Adrenal gland (tissue), 9 donors: ENCODE measurements at regions not wholly inside any gene's neighbourhood (a gene's known extent, or its start where the extent isn't known, plus 50 kb on each side); places are given as distances from the start of the nearest gene placed in this dataset.

Experiments
- DNase-seq, 7 donors: peaks; one replicate each; pipeline ENCODE4 v3.0.0-alpha.2; 2019 to 2020
- H3K27ac ChIP-seq, 5 donors: fragments of 200-600 bp; sonication (generic) in 4 of 5; 1 replicate in 3 of 5; 2 replicates in 2 of 5; pipeline versions ENCODE4 v1.5.1 to v1.8.0; 2016 to 2020; ENCODE audit warnings: mild to moderate bottlenecking in 1 of 5
- H3K27me3 ChIP-seq: fragments of 200-600 bp; 2 replicates; pipeline ENCODE4 v1.8.0; 2021
- H3K36me3 ChIP-seq, 2 donors: fragments of 200-600 bp; replicated peaks in 1 of 2; 1 replicate in 1 of 2; 2 replicates in 1 of 2; pipeline versions ENCODE4 v1.5.1 to v1.8.0; 2018 to 2022
- H3K4me1 ChIP-seq, 2 donors: fragments of 200-600 bp; replicated peaks in 1 of 2; 1 replicate in 1 of 2; 2 replicates in 1 of 2; pipeline versions ENCODE4 v1.5.1 to v1.8.0; 2018 to 2021
- H3K4me3 ChIP-seq, 4 donors: fragments of 200-600 bp; sonication (generic) in 3 of 4; one replicate each; pipeline ENCODE4 v1.5.1; 2016 to 2018
- H3K9me3 ChIP-seq, 3 donors: fragments of 200-600 bp; sonication (generic) in 1 of 3; replicated peaks in 1 of 3; 1 replicate in 2 of 3; 2 replicates in 1 of 3; pipeline versions ENCODE4 v1.5.1 to v1.8.0; 2016 to 2021
- POLR2A ChIP-seq, 2 donors: fragments of 450-650 bp; IDR thresholded peaks; one replicate each; pipeline ENCODE4 v1.6.1; 2017; ENCODE audit warnings: antibody characterized with exemption in 2 of 2, mild to moderate bottlenecking in 2 of 2, moderate library complexity in 1 of 2
- WGBS, 4 donors: extraction: QIAGEN DNeasy Blood & Tissue Kit in 2 of 4; methylation state at CpG; one replicate each; pipeline versions ENCODE4 v1.1.5 to v1.1.7; 2013 to 2017; 5-methylcytosine and 5-hydroxymethylcytosine counted together
- intact Hi-C, 2 donors: fragments of 100-400 bp; cut with DNase I; formaldehyde crosslinking; loops; one replicate each; pipeline versions ENCODE4 v1.14.1 to v1.15.0; 2022 to 2023
- TF ChIP-seq, protein P1 (sequence below), 6 experiments: fragments of 450-650 bp in 4 of 6; fragments of 200-600 bp in 2 of 6; sonication (generic) in 1 of 6; IDR thresholded peaks; 1 replicate in 5 of 6; 2 replicates in 1 of 6; pipeline versions ENCODE4 v1.5.1 to v1.8.0; 2016 to 2021; ENCODE audit warnings: antibody characterized with exemption in 6 of 6, mild to moderate bottlenecking in 2 of 6, moderate library complexity in 1 of 6
- donor health status: healthy with polysubstance abuse.
- donor health status: Bipolar disorder and iron deficiency.
- donor health status: DM: yes; HTN: yes; CAD: no.
- donor health status: DM: no; HTN: no; CAD: no.
- donor health status: DM: no; HTN: no; CAD: no.

DNA sequence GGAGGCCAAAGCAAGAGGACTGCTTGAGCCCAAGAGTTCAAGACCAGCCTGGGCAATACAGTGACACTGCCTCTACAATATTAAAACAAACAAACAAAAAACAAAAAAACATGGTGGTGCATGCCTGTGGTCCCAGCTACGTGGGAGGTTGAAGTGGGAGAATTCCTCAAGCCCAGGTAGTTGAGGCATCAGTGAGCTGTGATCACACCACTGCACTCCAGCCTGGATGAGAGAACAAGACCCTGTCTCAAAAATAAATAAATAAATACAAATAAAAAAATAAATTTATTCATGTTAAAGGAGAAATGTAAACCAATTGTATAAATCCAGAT, 200.6 kb downstream of the BCHE start:
- Histone ChIP-seq H3K27ac (no peak overlapping the region), H3K4me3 (no peak overlapping the region), H3K4me1 (no peaks in the 10 kb centered on the region), H3K36me3 (no peaks in the 10 kb centered on the region), H3K27me3 (no peaks in the 10 kb centered on the region), H3K9me3 (no peaks in the 10 kb centered on the region)
- intact Hi-C loops = no loop called here
- WGBS, 4 donors = 71 to 93% (median 84%) methylated on average over 1 of the region's 1 CpG
- TF ChIP-seq, protein P1, sequence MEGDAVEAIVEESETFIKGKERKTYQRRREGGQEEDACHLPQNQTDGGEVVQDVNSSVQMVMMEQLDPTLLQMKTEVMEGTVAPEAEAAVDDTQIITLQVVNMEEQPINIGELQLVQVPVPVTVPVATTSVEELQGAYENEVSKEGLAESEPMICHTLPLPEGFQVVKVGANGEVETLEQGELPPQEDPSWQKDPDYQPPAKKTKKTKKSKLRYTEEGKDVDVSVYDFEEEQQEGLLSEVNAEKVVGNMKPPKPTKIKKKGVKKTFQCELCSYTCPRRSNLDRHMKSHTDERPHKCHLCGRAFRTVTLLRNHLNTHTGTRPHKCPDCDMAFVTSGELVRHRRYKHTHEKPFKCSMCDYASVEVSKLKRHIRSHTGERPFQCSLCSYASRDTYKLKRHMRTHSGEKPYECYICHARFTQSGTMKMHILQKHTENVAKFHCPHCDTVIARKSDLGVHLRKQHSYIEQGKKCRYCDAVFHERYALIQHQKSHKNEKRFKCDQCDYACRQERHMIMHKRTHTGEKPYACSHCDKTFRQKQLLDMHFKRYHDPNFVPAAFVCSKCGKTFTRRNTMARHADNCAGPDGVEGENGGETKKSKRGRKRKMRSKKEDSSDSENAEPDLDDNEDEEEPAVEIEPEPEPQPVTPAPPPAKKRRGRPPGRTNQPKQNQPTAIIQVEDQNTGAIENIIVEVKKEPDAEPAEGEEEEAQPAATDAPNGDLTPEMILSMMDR (IDR thresholded peaks at IDR 0.05) = no peak
- no peak for TF ChIP-seq POLR2A (IDR thresholded peaks at IDR 0.05)
- no peak for DNase-seq

DNA sequence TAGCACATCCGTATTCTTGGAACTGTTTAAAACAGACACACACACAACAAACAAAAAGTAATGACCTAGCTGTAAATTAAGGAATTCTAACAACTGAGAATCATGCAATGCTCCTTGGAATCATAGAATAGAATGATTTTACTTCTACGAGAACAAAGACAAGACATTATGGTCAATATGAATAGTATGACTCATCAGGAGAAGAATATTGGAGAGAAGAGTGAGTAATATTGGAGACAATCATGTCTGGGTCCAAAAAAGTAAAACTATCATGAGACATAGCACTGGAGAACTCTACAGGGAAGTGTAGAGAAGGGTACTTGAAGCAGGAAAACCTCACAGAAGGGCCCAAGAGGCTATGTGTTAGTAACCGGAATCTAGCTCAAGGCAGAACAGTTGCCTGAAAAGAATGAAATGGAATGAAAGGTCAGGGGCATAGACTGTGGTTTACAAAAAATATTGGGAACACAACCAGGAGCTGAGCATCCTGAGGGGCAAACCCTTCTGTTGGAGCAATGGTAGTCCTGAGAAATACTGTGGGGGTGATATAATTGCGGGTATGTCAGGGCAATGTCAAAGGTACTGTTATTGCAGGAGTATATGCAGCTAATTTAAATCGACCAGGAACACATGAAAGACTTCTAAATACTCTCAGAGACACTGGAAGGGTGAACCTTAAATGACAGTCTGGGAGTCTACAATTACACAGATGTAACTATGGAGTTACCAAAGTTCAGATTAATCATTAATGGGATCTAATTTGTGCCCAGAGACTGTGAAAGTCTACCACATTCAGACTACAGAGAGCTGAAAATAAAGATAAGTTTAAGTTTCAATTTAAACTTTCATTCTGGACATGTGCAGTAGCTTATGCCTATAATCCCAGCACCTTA, 201.2 kb downstream of the BCHE start:
- no peak for TF ChIP-seq POLR2A (IDR thresholded peaks at IDR 0.05)
- TF ChIP-seq, protein P1 (IDR thresholded peaks at IDR 0.05) = no peak
- no peaks in the 10 kb centered on the region for H3K27me3 ChIP-seq
- H3K36me3 ChIP-seq = no peaks in the 10 kb centered on the region
- no peak overlapping the region for H3K27ac ChIP-seq
- no peaks in the 10 kb centered on the region for H3K9me3 ChIP-seq
- no peak overlapping the region for H3K4me3 ChIP-seq
- WGBS, 4 donors = 74 to 86% (median 75%) methylated on average over 5 of the region's 5 CpGs
- DNase-seq = no peak
- H3K4me1 ChIP-seq = no peaks in the 10 kb centered on the region
- intact Hi-C loops = no loop called here

DNA sequence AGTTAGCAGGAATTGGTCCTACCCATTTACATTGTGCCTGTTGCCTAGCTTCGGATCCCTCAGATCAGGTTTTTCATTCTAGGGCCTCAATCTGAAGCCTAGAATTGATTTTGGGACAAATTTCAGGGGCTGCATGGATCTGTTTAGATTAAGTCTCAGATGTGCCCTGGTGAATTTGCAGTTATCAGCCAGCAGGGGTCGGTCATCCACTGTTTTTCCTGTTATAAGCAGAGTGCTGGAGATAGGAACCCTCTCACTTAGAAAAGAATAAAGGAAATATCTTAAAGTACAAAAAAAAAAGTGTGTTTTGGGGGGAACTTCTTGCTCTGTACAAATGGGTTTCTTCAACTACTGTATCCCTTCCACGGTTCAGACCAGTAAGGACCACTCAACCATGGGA, 212.5 kb downstream of the BCHE start:
- TF ChIP-seq, protein P1 (IDR thresholded peaks at IDR 0.05) = no peak
- TF ChIP-seq POLR2A (IDR thresholded peaks at IDR 0.05) = no peak
- intact Hi-C loops = no loop called here
- Histone ChIP-seq H3K36me3 (no peaks in the 10 kb centered on the region), H3K27me3 (no peaks in the 10 kb centered on the region), H3K4me3 (no peak overlapping the region), H3K4me1 (no peaks in the 10 kb centered on the region), H3K27ac (no peak overlapping the region), H3K9me3 (no peaks in the 10 kb centered on the region)
- 75 to 88% (median 82%) methylated on average over 3 of the region's 3 CpGs for WGBS, 4 donors
- no peak for DNase-seq

DNA sequence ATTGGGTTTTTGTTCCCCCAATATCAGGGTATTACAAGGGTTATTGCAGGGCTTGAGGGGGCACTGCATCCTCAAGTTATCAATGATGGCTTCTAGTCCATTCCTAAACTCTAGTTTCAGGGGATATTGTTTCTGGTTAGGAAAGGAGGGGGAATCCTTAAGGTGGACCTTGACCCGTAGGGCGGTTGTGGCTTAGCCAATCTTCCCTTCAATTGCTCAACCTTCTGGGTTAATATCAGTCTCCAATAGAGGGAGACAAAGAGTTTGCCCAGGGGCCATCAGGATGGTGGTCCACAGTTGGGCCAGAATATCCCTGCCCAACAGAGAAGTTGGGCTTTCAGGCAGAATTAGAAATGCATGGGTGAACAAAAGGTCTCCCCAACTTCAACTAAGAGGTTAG, 214.9 kb downstream of the BCHE start:
- Histone ChIP-seq H3K9me3 (no peaks in the 10 kb centered on the region), H3K36me3 (no peaks in the 10 kb centered on the region), H3K4me3 (no peak overlapping the region), H3K27ac (no peak overlapping the region), H3K4me1 (no peaks in the 10 kb centered on the region), H3K27me3 (no peaks in the 10 kb centered on the region)
- WGBS, 4 donors = 81 to 97% (median 95%) methylated on average over 2 of the region's 2 CpGs
- no peak for DNase-seq
- no peak for TF ChIP-seq POLR2A (IDR thresholded peaks at IDR 0.05)
- TF ChIP-seq, protein P1 (IDR thresholded peaks at IDR 0.05) = no peak
- intact Hi-C loops = no loop called here
